Lower lobe of right lung (tissue), 2 donors: ENCODE measurements at regions not wholly inside any gene's neighbourhood (a gene's known extent, or its start where the extent isn't known, plus 50 kb on each side); places are given as distances from the start of the nearest gene placed in this dataset.

Source experiments
- ATAC-seq, 2 donors: fragments of 200-7000 bp; cut with Tn5 transposase; one replicate each; pipeline ENCODE4 v1.9.1; 2020 to 2022; ENCODE audit warnings: mild to moderate bottlenecking in 2 of 2, moderate library complexity in 2 of 2
- DNase-seq: peaks from one replicate; pipeline ENCODE4 v3.0.0-alpha.2; 2020
- H3K27ac ChIP-seq: fragments of 200-600 bp; one replicate; pipeline ENCODE4 v1.8.0; 2022
- H3K27me3 ChIP-seq: fragments of 200-600 bp; one replicate; pipeline ENCODE4 v1.8.0; 2022; ENCODE audit warnings: low read depth
- H3K36me3 ChIP-seq: fragments of 200-600 bp; one replicate; pipeline ENCODE4 v1.8.0; 2022; ENCODE audit warnings: mild to moderate bottlenecking
- H3K4me1 ChIP-seq: fragments of 200-600 bp; one replicate; pipeline ENCODE4 v1.8.0; 2022
- H3K4me3 ChIP-seq: fragments of 200-600 bp; one replicate; pipeline ENCODE4 v1.8.0; 2022; ENCODE audit warnings: mild to moderate bottlenecking
- H3K9me3 ChIP-seq: fragments of 200-600 bp; one replicate; pipeline ENCODE4 v1.8.0; 2022
- intact Hi-C: fragments of 100-400 bp; cut with DNase I; formaldehyde crosslinking; loops from one replicate; pipeline ENCODE4 v1.11.0; 2022
- TF ChIP-seq, protein P1 (sequence below): fragments of 200-600 bp; IDR thresholded peaks from one replicate; pipeline ENCODE4 v1.8.0; 2022; ENCODE audit warnings: antibody characterized with exemption, mild to moderate bottlenecking
- donor health status: DM: no; HTN: yes; CAD: no; lungs with severe emphysema.

DNA sequence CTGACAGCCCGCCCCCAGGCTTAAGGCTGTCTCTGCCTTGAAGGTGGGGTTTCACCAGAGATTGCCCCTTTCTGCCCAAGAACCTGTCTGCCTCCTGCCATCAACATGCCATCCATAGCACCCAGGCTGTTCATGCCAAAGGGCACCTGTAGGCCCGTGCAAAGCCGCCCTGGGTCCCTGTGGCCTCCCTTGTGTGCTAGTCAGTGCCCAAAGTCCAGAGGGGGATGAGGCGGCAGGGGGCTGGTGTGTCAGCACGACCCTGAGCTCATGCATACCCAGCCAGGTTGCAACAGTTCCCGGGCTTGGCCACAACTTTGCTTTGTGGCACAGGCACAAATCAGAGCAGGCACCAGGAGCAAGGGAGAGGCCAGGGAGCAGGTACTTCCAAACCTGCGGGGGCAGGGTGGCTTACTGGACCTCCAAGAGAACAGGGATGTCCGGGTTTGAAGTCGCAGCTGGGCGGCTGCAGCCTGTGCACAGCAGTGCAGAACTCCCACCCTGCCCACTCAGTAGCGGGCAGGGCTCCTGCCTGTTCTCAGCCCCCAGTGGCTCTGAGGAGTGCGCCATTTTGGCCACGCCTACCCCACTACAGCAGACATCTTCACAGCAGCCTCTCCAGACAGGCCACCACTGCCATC lies 671.1 kb upstream of the GRM3 start:
- H3K9me3 ChIP-seq: no peaks in the 10 kb centered on the region
- intact Hi-C loops: no loop called here
- no peaks in the 10 kb centered on the region for H3K27me3 ChIP-seq
- no peak overlapping the region for H3K4me3 ChIP-seq
- no peak overlapping the region for H3K27ac ChIP-seq
- TF ChIP-seq, protein P1, sequence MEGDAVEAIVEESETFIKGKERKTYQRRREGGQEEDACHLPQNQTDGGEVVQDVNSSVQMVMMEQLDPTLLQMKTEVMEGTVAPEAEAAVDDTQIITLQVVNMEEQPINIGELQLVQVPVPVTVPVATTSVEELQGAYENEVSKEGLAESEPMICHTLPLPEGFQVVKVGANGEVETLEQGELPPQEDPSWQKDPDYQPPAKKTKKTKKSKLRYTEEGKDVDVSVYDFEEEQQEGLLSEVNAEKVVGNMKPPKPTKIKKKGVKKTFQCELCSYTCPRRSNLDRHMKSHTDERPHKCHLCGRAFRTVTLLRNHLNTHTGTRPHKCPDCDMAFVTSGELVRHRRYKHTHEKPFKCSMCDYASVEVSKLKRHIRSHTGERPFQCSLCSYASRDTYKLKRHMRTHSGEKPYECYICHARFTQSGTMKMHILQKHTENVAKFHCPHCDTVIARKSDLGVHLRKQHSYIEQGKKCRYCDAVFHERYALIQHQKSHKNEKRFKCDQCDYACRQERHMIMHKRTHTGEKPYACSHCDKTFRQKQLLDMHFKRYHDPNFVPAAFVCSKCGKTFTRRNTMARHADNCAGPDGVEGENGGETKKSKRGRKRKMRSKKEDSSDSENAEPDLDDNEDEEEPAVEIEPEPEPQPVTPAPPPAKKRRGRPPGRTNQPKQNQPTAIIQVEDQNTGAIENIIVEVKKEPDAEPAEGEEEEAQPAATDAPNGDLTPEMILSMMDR: no peak
- DNase-seq (no peak), ATAC-seq (peak in 1 of 2 donors; percentile 48)
- H3K36me3 ChIP-seq: no peaks in the 10 kb centered on the region
- H3K4me1 ChIP-seq: no peaks in the 10 kb centered on the region

DNA sequence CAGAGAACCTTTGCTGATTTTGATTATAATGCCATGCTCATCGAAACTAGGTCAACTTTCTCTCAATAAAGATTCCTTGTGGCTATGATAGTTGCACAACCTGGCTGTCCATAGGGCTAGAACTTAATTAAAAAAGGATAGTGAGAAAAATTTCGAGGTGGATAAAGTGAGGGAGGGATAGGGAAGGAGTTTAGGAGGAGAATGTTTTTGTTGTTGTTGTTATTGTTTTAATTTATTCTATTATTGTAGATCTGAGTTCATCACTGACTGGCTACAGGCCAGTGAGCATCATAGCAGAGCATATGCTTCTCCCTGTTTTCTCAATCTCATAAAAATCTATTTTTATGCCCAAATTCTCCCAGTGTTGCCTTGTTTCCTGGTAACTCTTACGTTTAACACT lies 688.7 kb upstream of the GRM3 start:
- no peak for DNase-seq

DNA sequence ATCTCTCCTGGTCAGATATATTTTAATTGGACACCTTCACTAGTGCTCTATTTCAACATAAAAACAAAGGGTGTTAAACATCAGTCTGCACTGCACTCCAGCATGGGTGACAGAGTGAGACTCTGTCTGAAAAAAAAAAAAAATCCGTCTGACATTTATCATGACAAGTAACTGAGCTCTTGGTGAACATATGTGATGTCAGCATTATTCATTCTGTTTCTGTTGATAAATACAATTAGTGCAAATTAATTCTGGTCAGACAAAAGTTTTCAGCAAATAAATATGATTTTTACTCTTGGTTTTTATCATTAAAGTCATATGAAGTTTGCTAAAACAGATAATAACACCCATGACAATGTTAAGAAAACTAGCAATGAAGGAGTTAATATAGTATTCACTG lies 692.8 kb upstream of the GRM3 start:
- intact Hi-C loops: no loop called here
- H3K9me3 ChIP-seq: peaks cover 15% of the 10 kb centered on the region

More for the DNA sequence above, 688.7 kb upstream of the GRM3 start:
- Histone ChIP-seq H3K4me3 (no peak overlapping the region), H3K27me3 (no peaks in the 10 kb centered on the region), H3K36me3 (no peaks in the 10 kb centered on the region), H3K27ac (no peak overlapping the region), H3K4me1 (no peaks in the 10 kb centered on the region), H3K9me3 (no peaks in the 10 kb centered on the region)
- TF ChIP-seq, protein P1: no peak
- no peak for ATAC-seq
- intact Hi-C loops: no loop called here

DNA sequence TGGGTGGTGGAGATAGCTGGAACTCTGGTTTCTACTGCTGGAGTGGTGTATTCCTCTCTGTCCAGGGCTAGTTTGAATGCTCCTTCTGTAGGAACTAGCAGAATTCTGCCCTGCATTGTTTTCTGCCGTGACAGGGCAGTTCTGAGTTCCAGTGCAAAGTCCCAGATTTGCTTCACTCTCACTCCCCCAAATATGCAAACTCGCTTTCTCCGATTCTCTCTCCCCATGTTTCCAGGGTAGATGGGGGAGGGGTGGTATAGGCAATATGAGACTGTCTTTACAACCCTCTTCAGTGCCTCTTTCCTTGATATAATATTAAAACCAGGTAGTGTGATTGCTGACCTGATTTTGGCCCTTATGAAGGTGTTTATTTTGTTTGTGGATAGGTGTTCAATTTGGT lies 693.3 kb upstream of the GRM3 start:
- H3K27ac ChIP-seq: no peak overlapping the region
- intact Hi-C loops: no loop called here
- no peak overlapping the region for H3K4me3 ChIP-seq
- no peak for DNase-seq
- H3K9me3 ChIP-seq: peaks cover 15% of the 10 kb centered on the region
- H3K27me3 ChIP-seq: no peaks in the 10 kb centered on the region
- no peaks in the 10 kb centered on the region for H3K36me3 ChIP-seq
- H3K4me1 ChIP-seq: no peaks in the 10 kb centered on the region
- ATAC-seq: no peak
- TF ChIP-seq, protein P1: no peak

More for the DNA sequence above, 692.8 kb upstream of the GRM3 start:
- H3K4me1 ChIP-seq: no peaks in the 10 kb centered on the region
- H3K4me3 ChIP-seq: no peak overlapping the region
- no peaks in the 10 kb centered on the region for H3K36me3 ChIP-seq
- no peaks in the 10 kb centered on the region for H3K27me3 ChIP-seq
- TF ChIP-seq, protein P1: no peak
- DNase-seq (no peak), ATAC-seq (no peak)
- no peak overlapping the region for H3K27ac ChIP-seq

DNA sequence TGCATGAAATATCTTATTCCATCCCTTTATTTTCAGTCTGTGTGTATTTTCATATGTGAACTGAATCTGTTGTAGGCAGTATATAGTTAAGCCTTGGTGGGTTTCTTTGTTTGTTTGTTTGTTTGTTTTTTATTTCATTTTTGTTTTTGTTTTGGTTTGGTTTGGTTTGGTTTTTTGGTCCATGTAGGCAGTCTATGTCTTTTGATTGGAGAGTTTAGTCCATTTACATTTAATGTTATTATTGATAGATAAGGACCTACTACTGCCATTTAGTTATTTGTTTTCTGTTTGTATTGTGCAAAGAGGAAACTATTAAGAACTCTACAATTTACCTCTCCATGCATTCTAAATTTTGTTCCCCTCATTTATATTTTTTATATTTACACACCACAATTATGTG lies 695.9 kb upstream of the GRM3 start:
- no peak overlapping the region for H3K27ac ChIP-seq
- H3K4me1 ChIP-seq: no peaks in the 10 kb centered on the region
- H3K36me3 ChIP-seq: no peaks in the 10 kb centered on the region
- intact Hi-C loops: no loop called here
- TF ChIP-seq, protein P1: no peak
- no peak overlapping the region for H3K4me3 ChIP-seq
- no peak for DNase-seq
- ATAC-seq: no peak
- peaks cover 15% of the 10 kb centered on the region for H3K9me3 ChIP-seq
- H3K27me3 ChIP-seq: no peaks in the 10 kb centered on the region
